OCI-LY3 (cell line): ENCODE measurements at regions not wholly inside any gene's neighbourhood (a gene's known extent, or its start where the extent isn't known, plus 50 kb on each side); places are given as distances from the start of the nearest gene placed in this dataset.

ENCODE experiments used
- EZH2phosphoT487 ChIP-seq: fragments of 200-600 bp; shearing (Covaris generic); IDR thresholded peaks from 2 replicates; pipeline ENCODE4 v1.6.1; 2018; ENCODE audit warnings: antibody characterized with exemption, mixed run types, low read depth
- TF ChIP-seq, protein P1 (sequence below): fragments of 200-600, 300-600 bp; sonication (generic); IDR thresholded peaks from 2 replicates; pipeline ENCODE4 v1.5.1; 2014; ENCODE audit warnings: antibody characterized with exemption, low read length, low read depth

DNA sequence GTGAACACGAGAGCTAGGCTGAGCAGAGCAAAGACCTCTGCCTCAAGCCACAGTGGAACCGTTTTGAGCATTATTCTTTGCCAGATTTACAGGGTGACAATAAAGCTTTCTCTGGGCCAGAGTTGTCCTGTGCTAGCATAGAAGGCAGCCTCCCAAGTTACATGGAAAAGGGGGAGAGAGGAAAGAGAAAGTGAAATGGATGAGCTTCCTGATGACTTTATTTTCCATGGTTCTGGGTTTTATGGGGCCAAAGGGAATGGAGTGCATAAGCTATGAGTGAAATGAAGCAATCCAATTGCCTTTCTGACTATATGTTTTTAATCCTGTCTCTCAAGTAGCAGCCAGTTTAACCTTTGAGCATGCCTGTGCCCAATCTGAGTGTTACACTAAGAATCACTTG lies 428.4 kb downstream of the COG6 start:
- TF ChIP-seq, protein P1, sequence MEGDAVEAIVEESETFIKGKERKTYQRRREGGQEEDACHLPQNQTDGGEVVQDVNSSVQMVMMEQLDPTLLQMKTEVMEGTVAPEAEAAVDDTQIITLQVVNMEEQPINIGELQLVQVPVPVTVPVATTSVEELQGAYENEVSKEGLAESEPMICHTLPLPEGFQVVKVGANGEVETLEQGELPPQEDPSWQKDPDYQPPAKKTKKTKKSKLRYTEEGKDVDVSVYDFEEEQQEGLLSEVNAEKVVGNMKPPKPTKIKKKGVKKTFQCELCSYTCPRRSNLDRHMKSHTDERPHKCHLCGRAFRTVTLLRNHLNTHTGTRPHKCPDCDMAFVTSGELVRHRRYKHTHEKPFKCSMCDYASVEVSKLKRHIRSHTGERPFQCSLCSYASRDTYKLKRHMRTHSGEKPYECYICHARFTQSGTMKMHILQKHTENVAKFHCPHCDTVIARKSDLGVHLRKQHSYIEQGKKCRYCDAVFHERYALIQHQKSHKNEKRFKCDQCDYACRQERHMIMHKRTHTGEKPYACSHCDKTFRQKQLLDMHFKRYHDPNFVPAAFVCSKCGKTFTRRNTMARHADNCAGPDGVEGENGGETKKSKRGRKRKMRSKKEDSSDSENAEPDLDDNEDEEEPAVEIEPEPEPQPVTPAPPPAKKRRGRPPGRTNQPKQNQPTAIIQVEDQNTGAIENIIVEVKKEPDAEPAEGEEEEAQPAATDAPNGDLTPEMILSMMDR = no peak
- no peak for TF ChIP-seq EZH2phosphoT487
